Effector memory CD8-positive, alpha-beta T cell (primary cell): ENCODE measurements at regions not wholly inside any gene's neighbourhood (a gene's known extent, or its start where the extent isn't known, plus 50 kb on each side); places are given as distances from the start of the nearest gene placed in this dataset.

Source experiments
- ATAC-seq: fragments of 150-1000 bp; cut with Tn5 transposase; replicated peaks from 2 replicates; pipeline ENCODE4 v1.10.0; 2021; ENCODE audit warnings: mild to moderate bottlenecking, moderate library complexity
- DNase-seq, 3 experiments: peaks; one replicate each; pipeline ENCODE4 v3.0.0; 2021
- H3K27ac Mint-ChIP-seq, 2 donors: one replicate each; pipeline ENCODE4 v1.8.0; 2022; ENCODE audit warnings: mild to moderate bottlenecking in 2 of 2, mixed read lengths in 2 of 2, moderate library complexity in 2 of 2
- H3K27me3 Mint-ChIP-seq, 2 donors: one replicate each; pipeline ENCODE4 v1.8.0; 2022; ENCODE audit warnings: mixed read lengths in 2 of 2
- H3K36me3 Mint-ChIP-seq: one replicate; pipeline ENCODE4 v1.8.0; 2022; ENCODE audit warnings: mild to moderate bottlenecking, moderate library complexity, mixed read lengths; ENCODE audit not compliant: insufficient read depth
- H3K4me1 Mint-ChIP-seq, 2 donors: one replicate each; pipeline ENCODE4 v1.8.0; 2022; ENCODE audit warnings: low read depth in 2 of 2, mixed read lengths in 2 of 2
- H3K4me3 Mint-ChIP-seq, 2 donors: one replicate each; pipeline ENCODE4 v1.8.0; 2022; ENCODE audit warnings: mild to moderate bottlenecking in 2 of 2, mixed read lengths in 2 of 2, moderate library complexity in 2 of 2
- H3K9me3 Mint-ChIP-seq, 2 donors: one replicate each; pipeline ENCODE4 v1.8.0; 2022; ENCODE audit warnings: mixed read lengths in 2 of 2

- no peaks in the 10 kb centered on the region for H3K36me3 Mint-ChIP-seq
- H3K27me3 Mint-ChIP-seq = no peaks in the 10 kb centered on the region
- H3K4me1 Mint-ChIP-seq = no peaks in the 10 kb centered on the region
- DNase-seq (no peak), ATAC-seq (no peak)
- no peak overlapping the region for H3K4me3 Mint-ChIP-seq
- peaks cover 8 to 16% of the 10 kb centered on the region in 2 donors for H3K9me3 Mint-ChIP-seq
- H3K27ac Mint-ChIP-seq = no peak overlapping the region
Measured at GRCh38 chr2:139905624-139906023, 1125.4 kb upstream of the NXPH2 start.

DNA sequence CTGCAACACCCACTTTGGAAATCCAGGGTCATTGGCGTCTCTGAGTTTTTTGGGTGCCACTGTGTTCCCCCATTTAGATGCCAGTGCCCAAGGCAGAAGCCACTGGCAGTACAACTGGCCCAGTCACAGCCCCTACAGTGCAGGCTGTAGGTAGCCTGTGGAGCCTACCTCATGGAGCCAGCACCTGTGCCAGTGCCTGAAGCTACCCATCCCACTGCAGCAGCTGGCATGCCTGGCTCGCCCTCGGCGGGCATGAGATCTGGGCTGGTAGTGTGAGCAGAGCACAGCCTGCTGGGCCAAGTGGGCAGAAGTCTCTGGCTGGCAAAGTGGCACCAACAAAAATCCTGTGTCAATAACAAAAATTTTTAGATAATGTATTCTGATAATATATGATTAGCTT is 1111.4 kb upstream of the NXPH2 start:
- peaks cover 10 to 18% of the 10 kb centered on the region in 2 donors for H3K9me3 Mint-ChIP-seq
- no peaks in the 10 kb centered on the region for H3K4me1 Mint-ChIP-seq
- no peak for DNase-seq
- H3K27ac Mint-ChIP-seq = no peak overlapping the region
- no peaks in the 10 kb centered on the region for H3K36me3 Mint-ChIP-seq
- H3K4me3 Mint-ChIP-seq = no peak overlapping the region
- ATAC-seq = no peak
- no peaks in the 10 kb centered on the region for H3K27me3 Mint-ChIP-seq

DNA sequence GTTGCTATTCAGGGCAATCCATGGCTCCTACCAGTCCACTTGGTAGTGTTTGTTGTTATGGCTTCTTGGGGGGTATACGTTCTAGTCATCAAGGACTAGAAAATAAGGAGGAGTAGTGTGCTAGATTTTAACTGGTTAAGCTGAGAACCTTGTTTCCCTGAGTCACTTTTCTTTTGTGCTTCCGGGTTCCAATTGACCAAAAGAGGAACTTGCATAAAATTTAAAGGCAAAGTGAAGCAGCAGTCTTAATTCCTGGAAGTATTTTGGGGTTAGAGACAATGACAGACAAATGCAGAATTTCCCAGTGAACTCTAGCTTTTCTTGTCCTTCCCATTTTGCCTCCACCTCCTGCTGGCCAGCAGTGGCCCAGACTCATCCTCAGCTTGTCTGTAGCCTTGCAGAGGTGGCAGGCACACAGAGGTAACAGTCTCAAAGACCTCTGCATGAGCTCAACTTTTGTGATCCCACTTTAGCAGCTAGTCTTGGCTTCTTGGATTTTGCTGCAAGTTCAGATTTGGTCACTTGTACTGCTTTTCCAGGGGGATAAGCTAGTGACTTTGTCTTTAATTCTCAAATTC is 1105.8 kb upstream of the NXPH2 start:
- Mint-ChIP-seq H3K27me3 (no peaks in the 10 kb centered on the region), H3K27ac (no peak overlapping the region), H3K36me3 (no peaks in the 10 kb centered on the region), H3K9me3 (peaks cover 12 to 24% of the 10 kb centered on the region in 2 donors), H3K4me3 (no peak overlapping the region), H3K4me1 (no peaks in the 10 kb centered on the region)
- ATAC-seq (no peak), DNase-seq (no peak)

DNA sequence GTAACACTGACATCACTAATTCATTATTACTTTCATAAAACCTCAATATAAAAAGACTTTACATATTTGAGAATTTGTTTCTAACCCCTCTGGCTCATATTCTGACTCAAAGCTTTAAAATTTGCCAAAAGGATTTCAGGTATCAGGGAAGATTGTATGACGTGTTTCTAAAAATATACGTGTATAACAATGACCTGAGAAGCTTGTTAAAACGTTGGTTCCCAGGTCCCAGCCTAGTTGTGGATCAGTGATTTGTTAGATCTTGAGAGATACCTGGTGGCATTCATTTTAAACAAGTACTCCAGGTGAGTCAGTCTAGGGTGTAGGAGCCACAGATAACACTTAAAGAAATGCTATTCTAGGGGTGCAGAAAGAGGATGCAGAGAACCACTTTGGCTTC is 1096.8 kb upstream of the NXPH2 start:
- Mint-ChIP-seq H3K27ac (no peak overlapping the region), H3K4me3 (no peak overlapping the region), H3K9me3 (peaks cover 7 to 8% of the 10 kb centered on the region in 2 donors), H3K27me3 (no peaks in the 10 kb centered on the region), H3K36me3 (no peaks in the 10 kb centered on the region), H3K4me1 (no peaks in the 10 kb centered on the region)
- DNase-seq (no peak), ATAC-seq (no peak)

DNA sequence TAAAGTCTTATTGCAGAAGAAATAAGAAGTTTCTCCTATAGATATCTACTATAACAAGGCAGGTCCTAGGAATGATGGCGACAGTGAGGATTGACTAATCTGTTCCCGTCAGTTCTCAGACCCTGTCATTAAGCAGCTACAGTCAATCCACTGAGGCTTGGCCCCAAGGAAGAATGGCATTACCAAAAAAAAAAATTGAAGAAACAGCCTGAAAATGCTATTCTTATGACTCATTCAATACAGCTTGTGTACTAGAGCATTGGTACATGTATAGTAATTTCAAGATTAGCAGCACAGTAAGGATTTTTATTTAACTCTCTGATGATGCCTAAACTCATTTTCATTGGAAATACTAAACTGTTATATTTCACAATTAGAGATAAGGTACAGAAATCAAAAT is 1096.1 kb upstream of the NXPH2 start:
- ATAC-seq = no peak
- Mint-ChIP-seq H3K9me3 (peaks cover 7 to 8% of the 10 kb centered on the region in 2 donors), H3K36me3 (no peaks in the 10 kb centered on the region), H3K4me3 (no peak overlapping the region), H3K4me1 (no peaks in the 10 kb centered on the region), H3K27ac (no peak overlapping the region), H3K27me3 (no peaks in the 10 kb centered on the region)
- no peak for DNase-seq

- ATAC-seq (no peak), DNase-seq (no peak)
- Mint-ChIP-seq H3K27me3 (no peaks in the 10 kb centered on the region), H3K9me3 (peaks cover 8 to 9% of the 10 kb centered on the region in 2 donors), H3K4me3 (no peak overlapping the region), H3K27ac (no peak overlapping the region), H3K4me1 (no peaks in the 10 kb centered on the region), H3K36me3 (no peaks in the 10 kb centered on the region)
Measured at GRCh38 chr2:139872503-139872902, 1092.3 kb upstream of the NXPH2 start.

- H3K4me1 Mint-ChIP-seq = no peaks in the 10 kb centered on the region
Measured at GRCh38 chr2:139872032-139872431, 1091.8 kb upstream of the NXPH2 start.

DNA sequence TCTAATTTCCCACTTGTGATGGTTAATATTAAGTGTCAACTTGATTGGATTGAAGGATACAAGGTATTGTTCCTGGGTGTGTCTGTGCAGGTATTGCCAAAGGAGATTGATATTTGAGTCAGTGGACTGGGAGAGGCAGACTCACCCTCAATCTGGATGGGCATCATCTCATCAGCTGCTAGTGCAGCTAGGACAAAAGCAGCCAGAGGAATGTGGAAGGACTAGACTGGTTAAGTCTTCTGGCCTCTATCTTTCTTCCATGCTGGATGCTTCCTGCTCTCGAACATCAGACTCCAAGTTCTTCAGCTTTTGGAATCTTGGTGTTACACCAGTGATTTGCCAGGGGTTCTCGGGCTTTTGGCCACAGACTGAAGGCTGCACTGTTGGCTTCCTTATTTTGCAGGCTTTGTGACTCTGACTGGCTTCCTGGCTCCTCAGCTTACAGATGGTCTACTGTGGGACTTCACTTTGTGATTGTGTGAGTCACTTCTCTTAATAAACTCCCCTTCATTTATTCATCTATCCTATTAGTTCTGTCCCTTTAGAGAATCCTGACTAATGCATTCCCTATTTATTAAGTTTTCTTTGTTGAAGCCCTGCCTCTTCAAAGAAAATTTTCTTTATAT is 1087.5 kb upstream of the NXPH2 start:
- no peaks in the 10 kb centered on the region for H3K27me3 Mint-ChIP-seq
- no peak for DNase-seq
- no peak for ATAC-seq

More at GRCh38 chr2:139872032-139872431, 1091.8 kb upstream of the NXPH2 start:
- no peak overlapping the region for H3K27ac Mint-ChIP-seq
- peaks cover 8 to 9% of the 10 kb centered on the region in 2 donors for H3K9me3 Mint-ChIP-seq
- H3K36me3 Mint-ChIP-seq = no peaks in the 10 kb centered on the region
- ATAC-seq = no peak
- H3K27me3 Mint-ChIP-seq = no peaks in the 10 kb centered on the region
- no peak for DNase-seq
- no peak overlapping the region for H3K4me3 Mint-ChIP-seq

GRCh38 chr2:139864821-139865302 is 1084.7 kb upstream of the NXPH2 start:
- H3K27ac Mint-ChIP-seq = no peak overlapping the region
- H3K4me1 Mint-ChIP-seq = no peaks in the 10 kb centered on the region
- no peak overlapping the region for H3K4me3 Mint-ChIP-seq
- H3K27me3 Mint-ChIP-seq = no peaks in the 10 kb centered on the region
- H3K9me3 Mint-ChIP-seq = peaks cover 4 to 19% of the 10 kb centered on the region in 2 donors
- H3K36me3 Mint-ChIP-seq = no peaks in the 10 kb centered on the region
- no peak for DNase-seq
- ATAC-seq = no peak

More for the DNA sequence above, 1087.5 kb upstream of the NXPH2 start:
- no peaks in the 10 kb centered on the region for H3K4me1 Mint-ChIP-seq
- no peak overlapping the region for H3K4me3 Mint-ChIP-seq
- H3K36me3 Mint-ChIP-seq = no peaks in the 10 kb centered on the region
- peaks cover 6 to 27% of the 10 kb centered on the region in 2 donors for H3K9me3 Mint-ChIP-seq
- H3K27ac Mint-ChIP-seq = no peak overlapping the region

- ATAC-seq = no peak
- Mint-ChIP-seq H3K36me3 (no peaks in the 10 kb centered on the region), H3K9me3 (peaks cover 10% of the 10 kb centered on the region in 2 donors), H3K4me3 (no peak overlapping the region), H3K27ac (no peak overlapping the region), H3K4me1 (no peaks in the 10 kb centered on the region), H3K27me3 (no peaks in the 10 kb centered on the region)
- DNase-seq = no peak
Measured at GRCh38 chr2:139854769-139855483, 1074.7 kb upstream of the NXPH2 start.

GRCh38 chr2:139850254-139850890 is 1070.2 kb upstream of the NXPH2 start:
- Mint-ChIP-seq H3K4me1 (no peaks in the 10 kb centered on the region), H3K9me3 (peaks cover 10 to 20% of the 10 kb centered on the region in 2 donors), H3K27me3 (no peaks in the 10 kb centered on the region), H3K27ac (no peak overlapping the region), H3K4me3 (no peak overlapping the region), H3K36me3 (no peaks in the 10 kb centered on the region)
- ATAC-seq (no peak), DNase-seq (no peak)

GRCh38 chr2:139836769-139837168 is 1056.6 kb upstream of the NXPH2 start:
- H3K4me3 Mint-ChIP-seq = no peak overlapping the region
- no peak overlapping the region for H3K27ac Mint-ChIP-seq
- no peak for ATAC-seq

GRCh38 chr2:139835101-139835500 is 1054.9 kb upstream of the NXPH2 start:
- Mint-ChIP-seq H3K36me3 (no peaks in the 10 kb centered on the region), H3K27ac (no peak overlapping the region), H3K4me1 (no peaks in the 10 kb centered on the region), H3K4me3 (no peak overlapping the region), H3K27me3 (no peaks in the 10 kb centered on the region), H3K9me3 (peaks cover 8 to 18% of the 10 kb centered on the region in 2 donors)
- DNase-seq = no peak
- no peak for ATAC-seq

More at GRCh38 chr2:139836769-139837168, 1056.6 kb upstream of the NXPH2 start:
- no peaks in the 10 kb centered on the region for H3K27me3 Mint-ChIP-seq
- H3K9me3 Mint-ChIP-seq = peaks cover 6 to 27% of the 10 kb centered on the region in 2 donors
- DNase-seq = no peak
- H3K4me1 Mint-ChIP-seq = no peaks in the 10 kb centered on the region
- no peaks in the 10 kb centered on the region for H3K36me3 Mint-ChIP-seq
